ENCODE measurements at regions not wholly inside any gene's neighbourhood (a gene's known extent, or its start where the extent isn't known, plus 50 kb on each side); places are given as distances from the start of the nearest gene placed in this dataset.

DNA sequence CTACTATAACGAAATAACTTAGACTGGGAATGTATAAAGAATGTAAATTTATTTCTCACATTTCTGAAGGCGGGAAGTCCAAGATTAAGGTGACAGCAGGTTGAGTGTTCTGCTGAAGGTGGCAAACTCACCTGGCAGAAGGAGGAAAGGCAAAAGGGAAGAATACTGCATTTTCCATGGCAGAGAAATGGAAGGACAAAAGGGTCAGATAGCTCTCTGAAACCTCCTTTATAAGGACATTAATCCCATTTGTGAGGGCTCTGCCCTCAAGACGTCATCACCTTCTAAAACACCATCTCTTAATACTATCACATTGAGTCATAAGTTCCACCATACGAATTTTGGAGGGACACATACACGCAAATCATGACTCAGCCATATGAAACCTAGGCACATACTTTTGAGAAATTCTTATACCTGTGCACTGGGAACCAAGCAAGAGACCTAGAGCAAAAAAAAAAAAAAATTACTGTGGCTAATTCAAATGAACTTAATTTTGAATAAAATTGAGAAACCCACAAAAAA is 1669.3 kb upstream of the FLRT2 start:
- no peaks in the 10 kb centered on the region for H3K27me3 ChIP-seq (ENCODE audit: control insufficient read depth in 2 of 2, insufficient read depth in 2 of 2, low read length in 2 of 2)
- no peak for FAIRE-seq
- DNase-seq (ENCODE audit: low read depth, low spot score), result no peak
- BruUV-seq (replicated peaks), result no TSS peak
- H2AFZ ChIP-seq (ENCODE audit: low read depth, low read length), result no peak overlapping the region
- CTCF ChIA-PET, result no interaction called here
- no peaks in the 10 kb centered on the region for H3K9me1 ChIP-seq (replicated peaks; ENCODE audit: control insufficient read depth, extremely low read depth, insufficient read depth, low read length)
- no peaks in the 10 kb centered on the region for H4K20me1 ChIP-seq (replicated peaks; ENCODE audit: control insufficient read depth, extremely low read depth, insufficient read depth, low read length)
- H3K4me1 ChIP-seq (ENCODE audit: control insufficient read depth, extremely low read depth, insufficient read depth, low read length), result no peaks in the 10 kb centered on the region
- no peak overlapping the region for H3K9ac ChIP-seq (replicated peaks; ENCODE audit: extremely low read depth, insufficient read depth, low read length)
- TF ChIP-seq POLR2A (IDR thresholded peaks at IDR 0.05; ENCODE audit: low read depth, low read length), result no peak
- H3K79me2 ChIP-seq (ENCODE audit: control insufficient read depth, insufficient read depth, low read length), result no peaks in the 10 kb centered on the region
- no peak overlapping the region for H3K4me2 ChIP-seq (ENCODE audit: insufficient read depth, low read length)
- no peaks in the 10 kb centered on the region for H3K36me3 ChIP-seq (ENCODE audit: control insufficient read depth in 2 of 2, extremely low read depth in 1 of 2, insufficient read depth in 2 of 2, low read length in 2 of 2)
- dilution Hi-C loops (cut with MboI; ENCODE audit: extremely low pct_ligation_motif_present, low sequenced_read_pairs) (no loop called here), intact Hi-C loops (cut with micrococcal nuclease) (no loop called here)
- no peak overlapping the region for H3K4me3 ChIP-seq (replicated peaks in 1 of 3; ENCODE audit: insufficient read depth in 1 of 3, low read depth in 1 of 3, low read length in 3 of 3)
- no peak overlapping the region for H3K27ac ChIP-seq (ENCODE audit: insufficient read depth, low read depth, low read length)
- no peaks in the 10 kb centered on the region for H3K9me3 ChIP-seq (replicated peaks; ENCODE audit: control insufficient read depth, insufficient read depth, low read length)
- POLR2A ChIA-PET, result no interaction called here

DNA sequence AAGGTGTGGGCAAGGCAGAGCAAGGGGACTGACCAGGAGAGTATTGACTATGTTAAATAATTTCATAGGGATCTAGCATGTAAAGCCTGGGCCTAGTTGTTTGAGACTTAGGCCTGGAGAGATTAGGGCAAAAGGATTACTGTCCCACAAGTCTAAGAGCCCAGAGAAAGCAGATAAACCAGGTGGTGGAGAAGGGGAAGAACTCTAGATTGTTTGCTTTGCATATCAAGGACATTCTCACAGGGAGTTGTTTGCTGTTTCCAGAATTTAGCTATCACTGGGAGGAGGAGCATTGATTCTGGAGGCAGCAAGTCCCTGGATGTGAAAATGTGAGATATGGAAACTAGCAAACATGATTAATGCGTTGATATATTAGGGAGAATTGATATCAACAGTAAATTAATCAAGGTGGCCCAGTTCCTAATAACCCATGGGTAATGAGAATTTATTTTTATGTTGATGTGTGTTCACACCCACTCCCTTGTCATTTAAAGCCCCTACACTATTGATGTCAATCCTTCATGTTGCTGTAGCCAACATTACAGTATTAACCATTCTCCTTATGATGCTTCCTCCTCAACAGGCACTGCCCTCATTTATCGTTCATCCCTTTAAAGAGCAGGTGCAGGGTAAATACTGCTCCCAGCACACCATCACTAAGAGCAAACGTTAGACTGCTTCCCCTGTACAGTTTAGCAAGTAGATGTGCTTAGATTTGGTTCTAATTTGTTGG is 1666.7 kb upstream of the FLRT2 start:
- H3K4me1 ChIP-seq (ENCODE audit: control insufficient read depth, extremely low read depth, insufficient read depth, low read length), result no peaks in the 10 kb centered on the region
- CTCF ChIA-PET, result no interaction called here
- no peaks in the 10 kb centered on the region for H3K9me1 ChIP-seq (replicated peaks; ENCODE audit: control insufficient read depth, extremely low read depth, insufficient read depth, low read length)
- no peaks in the 10 kb centered on the region for H3K36me3 ChIP-seq (ENCODE audit: control insufficient read depth in 2 of 2, extremely low read depth in 1 of 2, insufficient read depth in 2 of 2, low read length in 2 of 2)
- no peak overlapping the region for H3K4me2 ChIP-seq (ENCODE audit: insufficient read depth, low read length)
- POLR2A ChIA-PET, result no interaction called here
- BruUV-seq (replicated peaks), result no TSS peak
- no peaks in the 10 kb centered on the region for H3K79me2 ChIP-seq (ENCODE audit: control insufficient read depth, insufficient read depth, low read length)
- FAIRE-seq (no peak), DNase-seq (ENCODE audit: low read depth, low spot score) (no peak)
- no peaks in the 10 kb centered on the region for H3K27me3 ChIP-seq (ENCODE audit: control insufficient read depth in 2 of 2, insufficient read depth in 2 of 2, low read length in 2 of 2)
- no peak overlapping the region for H3K27ac ChIP-seq (ENCODE audit: insufficient read depth, low read depth, low read length)
- no peak overlapping the region for H3K9ac ChIP-seq (replicated peaks; ENCODE audit: extremely low read depth, insufficient read depth, low read length)
- H3K4me3 ChIP-seq (replicated peaks in 1 of 3; ENCODE audit: insufficient read depth in 1 of 3, low read depth in 1 of 3, low read length in 3 of 3), result no peak overlapping the region
- intact Hi-C loops (cut with micrococcal nuclease) (no loop called here), dilution Hi-C loops (cut with MboI; ENCODE audit: extremely low pct_ligation_motif_present, low sequenced_read_pairs) (no loop called here)
- no peaks in the 10 kb centered on the region for H3K9me3 ChIP-seq (replicated peaks; ENCODE audit: control insufficient read depth, insufficient read depth, low read length)
- no peak overlapping the region for H2AFZ ChIP-seq (ENCODE audit: low read depth, low read length)
- TF ChIP-seq MYC (IDR thresholded peaks at IDR 0.05; ENCODE audit: low read depth, low read length) (no peak), GATA2 (IDR thresholded peaks at IDR 0.05; ENCODE audit: insufficient read depth, insufficient read length, low read depth, low read length) (no peak), FOS (IDR thresholded peaks at IDR 0.05; ENCODE audit: borderline replicate concordance, insufficient read depth, low read length) (no peak), POLR2AphosphoS5 (IDR thresholded peaks at IDR 0.05; ENCODE audit: insufficient read depth, low read depth, low read length) (no peak), JUN (IDR thresholded peaks at IDR 0.05; ENCODE audit: borderline replicate concordance, insufficient read depth, insufficient read length, low read depth) (no peak), POLR2A (IDR thresholded peaks at IDR 0.05; ENCODE audit: low read depth, low read length) (no peak), EZH2 (IDR thresholded peaks at IDR 0.05; ENCODE audit: borderline replicate concordance, low read depth, low read length, severe bottlenecking) (no peak)
- TF ChIP-seq, protein P1, sequence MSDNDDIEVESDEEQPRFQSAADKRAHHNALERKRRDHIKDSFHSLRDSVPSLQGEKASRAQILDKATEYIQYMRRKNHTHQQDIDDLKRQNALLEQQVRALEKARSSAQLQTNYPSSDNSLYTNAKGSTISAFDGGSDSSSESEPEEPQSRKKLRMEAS (IDR thresholded peaks at IDR 0.05; ENCODE audit: insufficient read depth, insufficient read length), result no peak
- TF ChIP-seq, protein P2, sequence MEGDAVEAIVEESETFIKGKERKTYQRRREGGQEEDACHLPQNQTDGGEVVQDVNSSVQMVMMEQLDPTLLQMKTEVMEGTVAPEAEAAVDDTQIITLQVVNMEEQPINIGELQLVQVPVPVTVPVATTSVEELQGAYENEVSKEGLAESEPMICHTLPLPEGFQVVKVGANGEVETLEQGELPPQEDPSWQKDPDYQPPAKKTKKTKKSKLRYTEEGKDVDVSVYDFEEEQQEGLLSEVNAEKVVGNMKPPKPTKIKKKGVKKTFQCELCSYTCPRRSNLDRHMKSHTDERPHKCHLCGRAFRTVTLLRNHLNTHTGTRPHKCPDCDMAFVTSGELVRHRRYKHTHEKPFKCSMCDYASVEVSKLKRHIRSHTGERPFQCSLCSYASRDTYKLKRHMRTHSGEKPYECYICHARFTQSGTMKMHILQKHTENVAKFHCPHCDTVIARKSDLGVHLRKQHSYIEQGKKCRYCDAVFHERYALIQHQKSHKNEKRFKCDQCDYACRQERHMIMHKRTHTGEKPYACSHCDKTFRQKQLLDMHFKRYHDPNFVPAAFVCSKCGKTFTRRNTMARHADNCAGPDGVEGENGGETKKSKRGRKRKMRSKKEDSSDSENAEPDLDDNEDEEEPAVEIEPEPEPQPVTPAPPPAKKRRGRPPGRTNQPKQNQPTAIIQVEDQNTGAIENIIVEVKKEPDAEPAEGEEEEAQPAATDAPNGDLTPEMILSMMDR (IDR thresholded peaks at IDR 0.05; ENCODE audit: extremely low read depth in 1 of 2, insufficient read depth in 1 of 2, low read depth in 1 of 2, low read length in 2 of 2), result no peak
- H4K20me1 ChIP-seq (replicated peaks; ENCODE audit: control insufficient read depth, extremely low read depth, insufficient read depth, low read length), result no peaks in the 10 kb centered on the region
